Muscle of arm (tissue), 1 donor: ENCODE measurements at regions not wholly inside any gene's neighbourhood (a gene's known extent, or its start where the extent isn't known, plus 50 kb on each side); places are given as distances from the start of the nearest gene placed in this dataset.
"Not testable (repeated sequence)": the region's sequence is repeated elsewhere in the genome, so short reads cannot be mapped to it uniquely, and the experiment has no call there.

ENCODE experiments used
- DNase-seq: peaks from one replicate; pipeline ENCODE4 v3.0.0-alpha.2; 2013

GRCh38 chr4:96317891-96318290 lies 478.0 kb downstream of the PDHA2 start:
- DNase-seq = no peak

GRCh38 chr4:96326846-96327245 lies 487.0 kb downstream of the PDHA2 start:
- no peak for DNase-seq

GRCh38 chr4:96342196-96342595 lies 502.3 kb downstream of the PDHA2 start:
- no peak for DNase-seq

- no peak for DNase-seq
Observed at GRCh38 chr4:96342790-96343455, 503.0 kb downstream of the PDHA2 start.

GRCh38 chr4:96343836-96344235 lies 503.9 kb downstream of the PDHA2 start:
- no peak for DNase-seq

GRCh38 chr4:96347582-96347981 lies 507.7 kb downstream of the PDHA2 start:
- DNase-seq = no peak

- no peak for DNase-seq
Observed at GRCh38 chr4:96352051-96352517, 512.2 kb downstream of the PDHA2 start.

- DNase-seq = no peak
Observed at GRCh38 chr4:96354036-96354712, 514.3 kb downstream of the PDHA2 start.

- DNase-seq = no peak
Observed at GRCh38 chr4:96355414-96355813, 515.5 kb downstream of the PDHA2 start.

- DNase-seq = no peak
Observed at GRCh38 chr4:96356591-96357370, 516.9 kb downstream of the PDHA2 start.

GRCh38 chr4:96366632-96367031 lies 526.7 kb downstream of the PDHA2 start:
- no peak for DNase-seq

- DNase-seq = no peak
Observed at GRCh38 chr4:96375367-96375766, 535.5 kb downstream of the PDHA2 start.

- DNase-seq = no peak
Observed at GRCh38 chr4:96379524-96379923, 539.6 kb downstream of the PDHA2 start.

GRCh38 chr4:96380106-96380505 lies 540.2 kb downstream of the PDHA2 start:
- DNase-seq = no peak

- no peak for DNase-seq
Observed at GRCh38 chr4:96383349-96383748, 543.5 kb downstream of the PDHA2 start.

GRCh38 chr4:96389770-96390169 lies 549.9 kb downstream of the PDHA2 start:
- DNase-seq = no peak

- DNase-seq = no peak
Observed at GRCh38 chr4:96390404-96390803, 550.5 kb downstream of the PDHA2 start.

- no peak for DNase-seq
Observed at GRCh38 chr4:96395747-96396146, 555.9 kb downstream of the PDHA2 start.

GRCh38 chr4:96406742-96407141 lies 566.8 kb downstream of the PDHA2 start:
- no peak for DNase-seq

GRCh38 chr4:96407225-96407624 lies 567.3 kb downstream of the PDHA2 start:
- no peak for DNase-seq

GRCh38 chr4:96407738-96408463 lies 568.0 kb downstream of the PDHA2 start:
- no peak for DNase-seq

GRCh38 chr4:96414853-96415252 lies 575.0 kb downstream of the PDHA2 start:
- DNase-seq = not testable (repeated sequence)
